ENCODE measurements at regions not wholly inside any gene's neighbourhood (a gene's known extent, or its start where the extent isn't known, plus 50 kb on each side); places are given as distances from the start of the nearest gene placed in this dataset.
A peak's percentile ranks its signal among the peaks of the same experiment; 100 is the strongest.

- TF ChIP-seq ZBTB17 (CRISPR knock-in tag; IDR thresholded peaks at IDR 0.05) (peak; percentile 97), EZH2 (IDR thresholded peaks at IDR 0.05; ENCODE audit: borderline replicate concordance, low read depth, low read length) (no peak), EP300 (IDR thresholded peaks at IDR 0.05; ENCODE audit: low read length) (peak; percentile 13; the same call in 1 of the 2 replicates), TEAD4 (IDR thresholded peaks at IDR 0.05; ENCODE audit: low read length) (peak; percentile 76), TEAD4 (CRISPR knock-in tag; IDR thresholded peaks at IDR 0.05; ENCODE audit: borderline replicate concordance) (no peak), ZNF212 (CRISPR knock-in tag; IDR thresholded peaks at IDR 0.05) (no peak), ATF1 (CRISPR knock-in tag; IDR thresholded peaks at IDR 0.05) (no peak), ATF1 (tag; IDR thresholded peaks at IDR 0.05) (0 out of 2 replicates have a peak, but pooled peaks have one; percentile 14), CBFA2T2 (conservative IDR thresholded peaks at IDR 0.05) (peak; percentile 81), ETV5 (CRISPR knock-in tag; IDR thresholded peaks at IDR 0.05; ENCODE audit: low read depth) (peak; percentile 82)
These were observed 1349.0 kb upstream of the B3GALT2 start (continued) for GRCh38 chr1:194535369-194535768.

- Histone ChIP-seq H3K9ac (ENCODE audit: insufficient read depth in 1 of 2, low read depth in 2 of 2, low read length in 2 of 2) (no peak overlapping the region), H2AFZ (ENCODE audit: low read depth, low read length) (peak overlapping the region; percentile 27; the same call in 1 of the 2 replicates), H3K4me2 (ENCODE audit: insufficient read depth, low read length) (no peak overlapping the region), H4K20me1 (replicated peaks; ENCODE audit: control insufficient read depth, insufficient read depth, low read length) (no peaks in the 10 kb centered on the region), H3K36me3 (ENCODE audit: control insufficient read depth, insufficient read depth, low read length) (no peaks in the 10 kb centered on the region), H3K9me3 (replicated peaks; ENCODE audit: control insufficient read depth, insufficient read depth, low read depth, low read length) (no peaks in the 10 kb centered on the region; the same call in 1 of the 2 replicates), H3K9me1 (ENCODE audit: control insufficient read depth, insufficient read depth, low read length) (no peaks in the 10 kb centered on the region), H3K4me3 (no peak overlapping the region), H3K27ac (ENCODE audit: extremely low read depth, low read depth, low read length) (no peak overlapping the region), H3K79me2 (ENCODE audit: control insufficient read depth, insufficient read depth, low read length) (no peaks in the 10 kb centered on the region), H3K4me1 (replicated peaks in 1 of 2; ENCODE audit: control insufficient read depth in 2 of 2, insufficient read depth in 2 of 2, low read length in 2 of 2) (no peaks in the 10 kb centered on the region), H3K27me3 (ENCODE audit: control insufficient read depth in 2 of 2, insufficient read depth in 2 of 2, low read length in 2 of 2) (no peaks in the 10 kb centered on the region)
- no peak for ATAC-seq
- TF ChIP-seq BACH1 (tag; IDR thresholded peaks at IDR 0.05), result peak; percentile 59; the same call in 1 of the 2 replicates
- no peak for TF ChIP-seq TRIM25 (IDR thresholded peaks at IDR 0.05; ENCODE audit: borderline replicate concordance)
- no peak for TF ChIP-seq ZNF764 (CRISPR knock-in tag; IDR thresholded peaks at IDR 0.05; ENCODE audit: low read depth)
- no peak for TF ChIP-seq ZHX1 (conservative IDR thresholded peaks at IDR 0.05; ENCODE audit: low read length)
- 3% methylated on average over 6 of the region's 6 CpGs for WGBS (ENCODE audit: insufficient coverage, low coverage, missing lambda C conversion rate)
- POLR2A ChIA-PET, result no interaction called here
- in situ Hi-C loops (cut with MboI), result no loop called here
- FAIRE-seq, result no peak
- intact Hi-C loops (cut with micrococcal nuclease), result no loop called here
- no TSS peak for BruUV-seq (replicated peaks)
- CTCF ChIA-PET (ENCODE audit: low intra/inter-chr PET ratio), result no interaction called here
- no peak for DNase-seq (ENCODE audit: extremely low read depth in 1 of 4, low spot score in 3 of 4)
These were observed 1348.4 kb upstream of the B3GALT2 start for GRCh38 chr1:194534784-194535183.

Measured in K562 (cell line).